Smooth muscle cell (in vitro differentiated cells): ENCODE measurements at regions not wholly inside any gene's neighbourhood (a gene's known extent, or its start where the extent isn't known, plus 50 kb on each side); places are given as distances from the start of the nearest gene placed in this dataset.

Experiments
- DNase-seq: peaks from one replicate; lab custom pipeline; 2025; ENCODE audit not compliant: unreplicated experiment; lab: John Stamatoyannopoulos, UW
- H2AFZ ChIP-seq: fragments of 200-600 bp; sonication (generic); 2 replicates; pipeline ENCODE4 v1.6.0; 2016; ENCODE audit warnings: antibody characterized with exemption, low read depth, mild to moderate bottlenecking
- H3F3A ChIP-seq: fragments of 200-600 bp; sonication (generic); 2 replicates; pipeline ENCODE4 v1.6.0; 2017; ENCODE audit warnings: antibody characterized with exemption, low read depth
- H3K27ac ChIP-seq: fragments of 200-600 bp; sonication (generic); 2 replicates; pipeline ENCODE4 v1.5.1; 2016; ENCODE audit warnings: low read depth, mild to moderate bottlenecking
- H3K27me3 ChIP-seq: fragments of 200-600 bp; sonication (generic); 2 replicates; pipeline ENCODE4 v1.6.1; 2016; ENCODE audit warnings: low read depth, mild to moderate bottlenecking
- H3K36me3 ChIP-seq: fragments of 200-600 bp; sonication (generic); 2 replicates; pipeline ENCODE4 v1.5.1; 2016; ENCODE audit warnings: low read depth
- H3K4me1 ChIP-seq: fragments of 200-600 bp; sonication (generic); 2 replicates; pipeline ENCODE4 v1.5.1; 2016; ENCODE audit warnings: low read depth
- H3K4me2 ChIP-seq: fragments of 200-600 bp; sonication (generic); 2 replicates; pipeline ENCODE4 v1.6.0; 2016; ENCODE audit warnings: mild to moderate bottlenecking
- H3K4me3 ChIP-seq: fragments of 200-600 bp; sonication (generic); 2 replicates; pipeline ENCODE4 v1.5.1; 2016; ENCODE audit warnings: mild to moderate bottlenecking
- H3K79me2 ChIP-seq: fragments of 200-600 bp; sonication (generic); 2 replicates; pipeline ENCODE4 v1.6.0; 2016; ENCODE audit warnings: low read depth, mild to moderate bottlenecking
- H3K9ac ChIP-seq: fragments of 200-600 bp; sonication (generic); 2 replicates; pipeline ENCODE4 v1.6.0; 2016; ENCODE audit warnings: low read depth
- H3K9me3 ChIP-seq: fragments of 200-600 bp; sonication (generic); replicated peaks from 2 replicates; pipeline ENCODE4 v1.5.1; 2016; ENCODE audit warnings: low read depth
- H4K20me1 ChIP-seq: fragments of 200-600 bp; sonication (generic); 2 replicates; pipeline ENCODE4 v1.6.0; 2016; ENCODE audit warnings: low read depth
- WGBS: methylation state at CpG from one replicate; pipeline ENCODE4 v1.1.7; 2016; ENCODE audit warnings: low lambda C conversion rate; 5-methylcytosine and 5-hydroxymethylcytosine counted together
- TF ChIP-seq, protein P1 (sequence below): fragments of 200-600 bp; sonication (generic); IDR thresholded peaks from 2 replicates; pipeline ENCODE4 v1.5.1; 2017; ENCODE audit warnings: borderline replicate concordance, mild to moderate bottlenecking, antibody characterized with exemption; ENCODE audit not compliant: insufficient read depth, poor library complexity, severe bottlenecking

DNA sequence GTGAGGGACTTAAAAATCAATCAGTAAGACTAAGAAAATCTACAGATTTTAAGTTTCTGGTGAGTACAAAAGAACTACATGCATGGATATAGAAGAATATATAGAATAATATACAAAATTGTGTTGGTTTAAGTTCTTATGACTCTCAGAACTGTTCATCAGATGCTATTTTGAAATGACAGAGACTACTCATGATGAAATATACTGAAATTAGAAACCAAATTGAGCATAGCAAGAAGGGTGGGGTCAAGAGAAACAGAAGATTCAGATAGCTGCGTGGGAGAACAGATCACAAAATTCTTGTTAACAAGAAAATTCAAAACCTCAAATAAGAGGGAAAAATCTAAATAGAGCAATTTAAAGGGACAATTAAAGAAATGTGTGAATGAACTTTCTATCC is 2125.3 kb upstream of the RAG2 start:
- no peaks in the 10 kb centered on the region for H3F3A ChIP-seq
- H3K27me3 ChIP-seq, result no peaks in the 10 kb centered on the region
- no peaks in the 10 kb centered on the region for H3K79me2 ChIP-seq
- H3K9me3 ChIP-seq, result no peaks in the 10 kb centered on the region
- no peaks in the 10 kb centered on the region for H3K36me3 ChIP-seq
- H3K4me3 ChIP-seq, result no peak overlapping the region
- H3K4me2 ChIP-seq, result no peak overlapping the region
- no peaks in the 10 kb centered on the region for H4K20me1 ChIP-seq
- WGBS, result 96% methylated on average over 1 of the region's 1 CpG
- no peaks in the 10 kb centered on the region for H3K4me1 ChIP-seq
- TF ChIP-seq, protein P1, sequence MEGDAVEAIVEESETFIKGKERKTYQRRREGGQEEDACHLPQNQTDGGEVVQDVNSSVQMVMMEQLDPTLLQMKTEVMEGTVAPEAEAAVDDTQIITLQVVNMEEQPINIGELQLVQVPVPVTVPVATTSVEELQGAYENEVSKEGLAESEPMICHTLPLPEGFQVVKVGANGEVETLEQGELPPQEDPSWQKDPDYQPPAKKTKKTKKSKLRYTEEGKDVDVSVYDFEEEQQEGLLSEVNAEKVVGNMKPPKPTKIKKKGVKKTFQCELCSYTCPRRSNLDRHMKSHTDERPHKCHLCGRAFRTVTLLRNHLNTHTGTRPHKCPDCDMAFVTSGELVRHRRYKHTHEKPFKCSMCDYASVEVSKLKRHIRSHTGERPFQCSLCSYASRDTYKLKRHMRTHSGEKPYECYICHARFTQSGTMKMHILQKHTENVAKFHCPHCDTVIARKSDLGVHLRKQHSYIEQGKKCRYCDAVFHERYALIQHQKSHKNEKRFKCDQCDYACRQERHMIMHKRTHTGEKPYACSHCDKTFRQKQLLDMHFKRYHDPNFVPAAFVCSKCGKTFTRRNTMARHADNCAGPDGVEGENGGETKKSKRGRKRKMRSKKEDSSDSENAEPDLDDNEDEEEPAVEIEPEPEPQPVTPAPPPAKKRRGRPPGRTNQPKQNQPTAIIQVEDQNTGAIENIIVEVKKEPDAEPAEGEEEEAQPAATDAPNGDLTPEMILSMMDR, result no peak
- H3K27ac ChIP-seq, result no peak overlapping the region
- no peak overlapping the region for H3K9ac ChIP-seq
- no peak overlapping the region for H2AFZ ChIP-seq
- no peak for DNase-seq

DNA sequence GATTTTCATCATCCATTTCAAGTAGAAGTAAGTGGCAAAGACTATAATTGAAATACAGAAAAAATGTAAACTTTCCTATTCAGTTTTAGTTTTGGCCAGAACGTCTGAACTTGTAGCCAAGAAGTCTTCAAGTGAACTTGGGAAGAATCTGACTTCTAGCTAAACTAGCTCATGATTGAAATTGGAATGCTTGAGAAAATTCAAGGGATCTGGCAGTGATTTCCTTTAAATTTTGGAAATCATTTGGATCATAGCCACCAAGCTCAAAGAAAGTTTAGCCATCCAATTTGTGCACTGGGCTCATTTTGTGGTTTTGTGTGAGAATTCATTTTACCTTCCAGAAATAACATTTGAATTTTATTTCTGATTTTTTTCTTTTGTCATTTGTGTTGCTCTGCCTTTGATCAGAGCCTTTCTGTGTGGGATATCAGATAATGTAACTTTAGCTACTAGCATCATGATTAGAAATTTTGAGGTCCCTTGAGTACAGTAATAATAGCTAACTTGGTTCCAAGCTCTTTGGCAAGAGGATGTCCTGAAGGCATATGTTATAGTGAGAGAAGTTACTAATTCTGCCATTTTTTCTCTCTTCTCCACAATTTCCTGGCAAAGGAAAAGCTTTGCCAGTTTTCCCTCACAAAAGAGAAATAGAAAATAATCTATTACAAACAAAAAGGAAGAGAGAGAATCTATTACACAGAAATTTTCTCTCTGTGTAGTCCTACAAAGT is 2123.7 kb upstream of the RAG2 start:
- TF ChIP-seq, protein P1, result no peak
- no peaks in the 10 kb centered on the region for H3K79me2 ChIP-seq
- H3K4me2 ChIP-seq, result no peak overlapping the region
- DNase-seq, result no peak
- no peaks in the 10 kb centered on the region for H3K27me3 ChIP-seq
- no peak overlapping the region for H3K9ac ChIP-seq
- H3K4me3 ChIP-seq, result no peak overlapping the region
- no peaks in the 10 kb centered on the region for H3F3A ChIP-seq
- H3K9me3 ChIP-seq, result no peaks in the 10 kb centered on the region
- H4K20me1 ChIP-seq, result no peaks in the 10 kb centered on the region
- H3K4me1 ChIP-seq, result no peaks in the 10 kb centered on the region
- H2AFZ ChIP-seq, result no peak overlapping the region
- H3K36me3 ChIP-seq, result no peaks in the 10 kb centered on the region
- H3K27ac ChIP-seq, result no peak overlapping the region
- WGBS, result 91% methylated on average over 1 of the region's 1 CpG

DNA sequence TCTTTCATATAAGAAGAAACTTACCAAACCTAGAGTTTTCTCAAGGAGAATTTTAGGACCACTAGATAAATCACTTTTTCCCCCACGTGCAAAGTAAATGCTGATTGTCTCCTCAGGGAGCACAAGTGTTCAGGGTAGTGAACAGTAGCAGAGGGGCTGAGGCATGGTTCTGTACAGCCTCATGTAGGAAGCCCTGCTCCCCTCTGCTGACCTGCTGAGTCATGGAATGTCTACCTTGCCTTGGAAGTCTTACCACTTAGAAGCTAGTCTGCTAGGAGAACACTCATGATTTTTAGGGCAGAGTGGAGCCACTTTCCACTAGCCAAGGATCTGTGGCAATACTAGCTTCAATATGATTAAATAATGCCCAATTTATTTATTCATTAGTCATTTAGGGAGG is 2120.6 kb upstream of the RAG2 start:
- WGBS, result 73% methylated on average over 1 of the region's 1 CpG
- no peak overlapping the region for H3K9ac ChIP-seq
- no peak for DNase-seq
- no peaks in the 10 kb centered on the region for H3F3A ChIP-seq
- H3K4me2 ChIP-seq, result no peak overlapping the region
- no peak overlapping the region for H3K27ac ChIP-seq
- H3K4me3 ChIP-seq, result no peak overlapping the region
- H3K4me1 ChIP-seq, result no peaks in the 10 kb centered on the region
- no peaks in the 10 kb centered on the region for H3K9me3 ChIP-seq
- peak overlapping the region; percentile 12 for H2AFZ ChIP-seq
- TF ChIP-seq, protein P1, result no peak
- H3K79me2 ChIP-seq, result no peaks in the 10 kb centered on the region
- H3K36me3 ChIP-seq, result no peaks in the 10 kb centered on the region
- no peaks in the 10 kb centered on the region for H3K27me3 ChIP-seq
- H4K20me1 ChIP-seq, result no peaks in the 10 kb centered on the region

DNA sequence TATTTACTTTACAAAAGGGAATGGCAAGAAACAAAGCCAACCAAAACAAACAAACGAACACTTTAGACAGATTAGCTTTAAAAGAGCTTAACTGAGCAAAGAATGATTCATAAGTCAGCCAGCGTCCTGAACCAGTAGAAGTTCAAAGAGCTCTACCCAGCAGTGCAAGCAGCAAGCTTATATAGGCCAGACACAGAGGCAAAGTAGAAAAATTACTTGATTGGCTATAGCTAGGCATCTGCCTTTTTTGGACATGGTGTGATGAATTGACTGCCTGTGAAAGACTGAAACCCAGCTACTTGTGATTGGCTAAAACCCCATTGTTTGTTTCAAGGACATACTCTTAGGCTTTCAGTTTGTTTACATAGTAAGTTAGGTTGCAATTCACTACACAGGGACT is 2120.0 kb upstream of the RAG2 start:
- Histone ChIP-seq H3K27ac (peak overlapping the region; percentile 14), H3K79me2 (no peaks in the 10 kb centered on the region), H3K36me3 (no peaks in the 10 kb centered on the region), H4K20me1 (no peaks in the 10 kb centered on the region), H3K9me3 (no peaks in the 10 kb centered on the region), H3K4me1 (no peaks in the 10 kb centered on the region), H2AFZ (peak overlapping the region; percentile 12), H3F3A (no peaks in the 10 kb centered on the region), H3K27me3 (no peaks in the 10 kb centered on the region), H3K4me3 (no peak overlapping the region), H3K9ac (no peak overlapping the region), H3K4me2 (no peak overlapping the region)
- 1% methylated on average over 2 of the region's 2 CpGs for WGBS
- no peak for DNase-seq
- TF ChIP-seq, protein P1, result no peak
